GM23338 (cell line): ENCODE measurements at regions not wholly inside any gene's neighbourhood (a gene's known extent, or its start where the extent isn't known, plus 50 kb on each side); places are given as distances from the start of the nearest gene placed in this dataset.

Experiments used
- ATAC-seq: fragments of 200-7000 bp; cut with Tn5 transposase; 3 replicates; pipeline ENCODE4 v1.9.1; 2020
- DNase-seq: peaks from one replicate; pipeline ENCODE4 v3.0.0-alpha.2; 2015; ENCODE audit warnings: low spot score
- H2AFZ ChIP-seq: fragments of 200-600 bp; sonication (generic); 2 replicates; pipeline ENCODE4 v1.8.0; 2016; ENCODE audit warnings: antibody characterized with exemption, mild to moderate bottlenecking, moderate library complexity
- H3F3A ChIP-seq: fragments of 200-600 bp; sonication (generic); replicated peaks from 2 replicates; pipeline ENCODE4 v1.8.0; 2017; ENCODE audit warnings: antibody characterized with exemption, mixed run types, low read depth
- H3K27ac ChIP-seq: fragments of 200-600 bp; sonication (generic); 2 replicates; pipeline ENCODE4 v1.6.1; 2016; ENCODE audit warnings: low read depth
- H3K27me3 ChIP-seq: fragments of 200-600 bp; sonication (generic); 2 replicates; pipeline ENCODE4 v1.8.0; 2016; ENCODE audit warnings: mild to moderate bottlenecking, mixed run types, moderate library complexity; ENCODE audit not compliant: insufficient read depth
- H3K36me3 ChIP-seq: fragments of 200-600 bp; sonication (generic); 2 replicates; pipeline ENCODE4 v1.8.0; 2016; ENCODE audit warnings: mild to moderate bottlenecking; ENCODE audit not compliant: insufficient read depth
- H3K4me1 ChIP-seq: fragments of 200-600 bp; sonication (generic); 2 replicates; pipeline ENCODE4 v1.8.0; 2016; ENCODE audit warnings: mild to moderate bottlenecking, moderate library complexity; ENCODE audit not compliant: insufficient read depth
- H3K4me2 ChIP-seq: fragments of 200-600 bp; sonication (generic); 2 replicates; pipeline ENCODE4 v1.7.1; 2017; ENCODE audit warnings: mixed run types
- H3K4me3 ChIP-seq: fragments of 200-600 bp; sonication (generic); 2 replicates; pipeline ENCODE4 v1.6.1; 2016; ENCODE audit warnings: mixed run types
- H3K79me2 ChIP-seq: fragments of 200-600 bp; sonication (generic); replicated peaks from 2 replicates; pipeline ENCODE4 v1.8.0; 2017; ENCODE audit warnings: mild to moderate bottlenecking; ENCODE audit not compliant: insufficient read depth
- H3K9me2 ChIP-seq: fragments of 200-600 bp; sonication (generic); 2 replicates; pipeline ENCODE4 v1.8.0; 2017; ENCODE audit not compliant: insufficient read depth
- H4K20me1 ChIP-seq: fragments of 200-600 bp; sonication (generic); replicated peaks from 2 replicates; pipeline ENCODE4 v1.8.0; 2017; ENCODE audit warnings: mild to moderate bottlenecking; ENCODE audit not compliant: insufficient read depth
- H3K27ac Mint-ChIP-seq: 2 replicates; pipeline ENCODE4 v1.8.0; 2020; ENCODE audit warnings: inconsistent platforms, mild to moderate bottlenecking, moderate library complexity, mixed read lengths
- H3K27me3 Mint-ChIP-seq: 3 replicates; pipeline ENCODE4 v1.8.0; 2022; ENCODE audit warnings: low read depth, mild to moderate bottlenecking, moderate library complexity, mixed read lengths, inconsistent platforms; ENCODE audit not compliant: insufficient read depth, poor library complexity
- H3K36me3 Mint-ChIP-seq: 3 replicates; pipeline ENCODE4 v1.8.0; 2021; ENCODE audit warnings: low read depth, mild to moderate bottlenecking, inconsistent platforms, moderate library complexity, mixed read lengths
- H3K4me1 Mint-ChIP-seq: 3 replicates; pipeline ENCODE4 v1.8.0; 2020; ENCODE audit warnings: mild to moderate bottlenecking, inconsistent platforms, mixed read lengths
- H3K4me3 Mint-ChIP-seq: 3 replicates; pipeline ENCODE4 v1.8.0; 2021; ENCODE audit warnings: moderate library complexity, mild to moderate bottlenecking, inconsistent platforms, mixed read lengths
- H3K9me3 Mint-ChIP-seq: 3 replicates; pipeline ENCODE4 v1.8.0; 2020; ENCODE audit warnings: moderate library complexity, mild to moderate bottlenecking, inconsistent platforms, mixed read lengths
- CREB1 ChIP-seq: fragments of 250-450 bp; sonication (Bioruptor Pico); IDR thresholded peaks from 2 replicates; pipeline ENCODE4 v1.5.0; 2020; ENCODE audit warnings: low read depth, mild to moderate bottlenecking, moderate library complexity
- CTCF ChIP-seq, 2 experiments: fragments of 200-600 bp in 1 of 2; sonication (generic) in 1 of 2; conservative IDR thresholded peaks; 2 replicates each; pipeline versions ENCODE4 v1.5.1 to v1.6.1; 2016 to 2017; ENCODE audit warnings: antibody characterized with exemption in 2 of 2, low read depth in 2 of 2, mild to moderate bottlenecking in 2 of 2, moderate library complexity in 1 of 2
- EZH2phosphoT487 ChIP-seq: fragments of 200-600 bp; sonication (generic); IDR thresholded peaks from one replicate; pipeline ENCODE4 v1.8.1; 2018; ENCODE audit warnings: antibody characterized with exemption; ENCODE audit not compliant: unreplicated experiment
- JUNB ChIP-seq: IDR thresholded peaks from one replicate; pipeline ENCODE4 v1.6.1; 2016; ENCODE audit warnings: antibody characterized with exemption; ENCODE audit not compliant: unreplicated experiment
- NANOG ChIP-seq: IDR thresholded peaks from 2 replicates; pipeline ENCODE4 v1.6.1; 2016; ENCODE audit warnings: antibody characterized with exemption, borderline replicate concordance
- POLR2AphosphoS5 ChIP-seq: IDR thresholded peaks from 2 replicates; pipeline ENCODE4 v1.6.1; 2016; ENCODE audit warnings: antibody characterized with exemption, low read depth
- REST ChIP-seq: IDR thresholded peaks from one replicate; pipeline ENCODE4 v1.6.1; 2018; ENCODE audit warnings: antibody characterized with exemption; ENCODE audit not compliant: unreplicated experiment
- STAT1 ChIP-seq: IDR thresholded peaks from one replicate; pipeline ENCODE4 v1.6.1; 2016; ENCODE audit warnings: antibody characterized with exemption; ENCODE audit not compliant: unreplicated experiment
- ZNF114 ChIP-seq: fragments of 250-450 bp; sonication (Bioruptor Pico); IDR thresholded peaks from 2 replicates; pipeline ENCODE4 v1.5.0; 2020; ENCODE audit warnings: mild to moderate bottlenecking, moderate library complexity
- ZNF331 ChIP-seq: fragments of 250-450 bp; sonication (Bioruptor Pico); IDR thresholded peaks from 2 replicates; pipeline ENCODE4 v1.5.0; 2020; ENCODE audit warnings: low read depth, mild to moderate bottlenecking, moderate library complexity
- TF ChIP-seq, protein P1 (sequence below): IDR thresholded peaks from 2 replicates; pipeline ENCODE4 v1.6.1; 2016; ENCODE audit warnings: antibody characterized with exemption
- TF ChIP-seq, protein P2 (sequence below): fragments of 250-450 bp; sonication (Bioruptor Pico); IDR thresholded peaks from 2 replicates; pipeline ENCODE4 v1.5.0; 2020; ENCODE audit warnings: mild to moderate bottlenecking, moderate library complexity

DNA sequence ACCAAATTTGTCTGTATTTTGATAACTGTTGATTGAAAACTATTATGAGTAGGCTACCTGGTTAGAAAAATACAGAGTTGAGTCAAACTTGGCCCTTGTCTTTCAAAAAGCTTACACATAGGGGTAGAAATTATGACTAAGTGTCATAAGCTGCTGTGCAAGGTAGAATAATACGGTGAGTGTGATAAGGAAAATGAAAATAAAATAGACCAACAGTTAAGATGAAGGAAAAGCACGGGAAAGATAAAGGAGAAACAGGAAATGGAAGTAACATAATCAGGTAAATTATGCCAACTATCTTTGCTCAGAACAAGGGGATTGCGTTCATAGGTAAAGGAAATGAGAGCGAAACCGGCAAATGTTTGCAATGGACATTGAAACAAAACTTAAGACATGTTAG lies 302.5 kb downstream of the PCDH7 start (continued):
- TF ChIP-seq CTCF (conservative IDR thresholded peaks at IDR 0.05; ENCODE audit: low read depth in 2 of 2) (no peak), EZH2phosphoT487 (no peak), ZNF331 (CRISPR knock-in tag) (no peak), NANOG (no peak)

DNA sequence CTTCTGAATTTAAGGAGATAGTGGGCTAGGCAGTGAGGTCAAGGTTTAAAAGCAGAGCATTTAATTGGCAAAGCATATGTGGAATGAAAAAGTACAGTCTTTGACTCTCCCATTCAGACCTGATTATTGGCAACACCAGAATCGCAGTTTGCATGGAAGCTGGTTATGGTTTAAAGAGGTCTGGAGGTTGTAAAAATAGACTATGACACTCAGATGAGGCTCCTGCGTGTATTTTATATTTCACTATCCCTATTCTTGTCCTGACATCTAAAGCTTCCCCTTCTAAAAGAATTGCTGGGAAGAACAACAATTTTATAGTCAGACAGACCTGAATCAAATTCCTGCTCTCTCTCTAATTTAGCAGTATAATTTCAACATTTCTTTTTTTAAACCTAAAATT lies 302.9 kb downstream of the PCDH7 start:
- H3K27me3 ChIP-seq = no peaks in the 10 kb centered on the region
- no peak overlapping the region for H3K4me2 ChIP-seq
- no peak overlapping the region for H3K27ac ChIP-seq
- H3K27ac Mint-ChIP-seq = no peak overlapping the region
- H4K20me1 ChIP-seq = no peaks in the 10 kb centered on the region
- no peaks in the 10 kb centered on the region for H3K4me1 Mint-ChIP-seq
- H3K36me3 Mint-ChIP-seq = no peaks in the 10 kb centered on the region
- H3K36me3 ChIP-seq = no peaks in the 10 kb centered on the region
- no peak overlapping the region for H3K4me3 Mint-ChIP-seq
- no peaks in the 10 kb centered on the region for H3F3A ChIP-seq
- H3K27me3 Mint-ChIP-seq = no peaks in the 10 kb centered on the region
- H2AFZ ChIP-seq = no peak overlapping the region
- H3K9me2 ChIP-seq = no peaks in the 10 kb centered on the region
- no peak for ATAC-seq
- no peaks in the 10 kb centered on the region for H3K9me3 Mint-ChIP-seq
- H3K79me2 ChIP-seq = no peaks in the 10 kb centered on the region
- no peak overlapping the region for H3K4me3 ChIP-seq
- DNase-seq = no peak
- H3K4me1 ChIP-seq = peaks cover 4% of the 10 kb centered on the region; the same call in 1 of the 2 replicates
- no peak for TF ChIP-seq CREB1 (CRISPR knock-in tag)
- TF ChIP-seq, protein P1, sequence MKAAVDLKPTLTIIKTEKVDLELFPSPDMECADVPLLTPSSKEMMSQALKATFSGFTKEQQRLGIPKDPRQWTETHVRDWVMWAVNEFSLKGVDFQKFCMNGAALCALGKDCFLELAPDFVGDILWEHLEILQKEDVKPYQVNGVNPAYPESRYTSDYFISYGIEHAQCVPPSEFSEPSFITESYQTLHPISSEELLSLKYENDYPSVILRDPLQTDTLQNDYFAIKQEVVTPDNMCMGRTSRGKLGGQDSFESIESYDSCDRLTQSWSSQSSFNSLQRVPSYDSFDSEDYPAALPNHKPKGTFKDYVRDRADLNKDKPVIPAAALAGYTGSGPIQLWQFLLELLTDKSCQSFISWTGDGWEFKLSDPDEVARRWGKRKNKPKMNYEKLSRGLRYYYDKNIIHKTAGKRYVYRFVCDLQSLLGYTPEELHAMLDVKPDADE = no peak
- TF ChIP-seq STAT1 = no peak
- no peak for TF ChIP-seq JUNB
- TF ChIP-seq ZNF331 (CRISPR knock-in tag) = no peak
- TF ChIP-seq NANOG = no peak
- TF ChIP-seq, protein P2, sequence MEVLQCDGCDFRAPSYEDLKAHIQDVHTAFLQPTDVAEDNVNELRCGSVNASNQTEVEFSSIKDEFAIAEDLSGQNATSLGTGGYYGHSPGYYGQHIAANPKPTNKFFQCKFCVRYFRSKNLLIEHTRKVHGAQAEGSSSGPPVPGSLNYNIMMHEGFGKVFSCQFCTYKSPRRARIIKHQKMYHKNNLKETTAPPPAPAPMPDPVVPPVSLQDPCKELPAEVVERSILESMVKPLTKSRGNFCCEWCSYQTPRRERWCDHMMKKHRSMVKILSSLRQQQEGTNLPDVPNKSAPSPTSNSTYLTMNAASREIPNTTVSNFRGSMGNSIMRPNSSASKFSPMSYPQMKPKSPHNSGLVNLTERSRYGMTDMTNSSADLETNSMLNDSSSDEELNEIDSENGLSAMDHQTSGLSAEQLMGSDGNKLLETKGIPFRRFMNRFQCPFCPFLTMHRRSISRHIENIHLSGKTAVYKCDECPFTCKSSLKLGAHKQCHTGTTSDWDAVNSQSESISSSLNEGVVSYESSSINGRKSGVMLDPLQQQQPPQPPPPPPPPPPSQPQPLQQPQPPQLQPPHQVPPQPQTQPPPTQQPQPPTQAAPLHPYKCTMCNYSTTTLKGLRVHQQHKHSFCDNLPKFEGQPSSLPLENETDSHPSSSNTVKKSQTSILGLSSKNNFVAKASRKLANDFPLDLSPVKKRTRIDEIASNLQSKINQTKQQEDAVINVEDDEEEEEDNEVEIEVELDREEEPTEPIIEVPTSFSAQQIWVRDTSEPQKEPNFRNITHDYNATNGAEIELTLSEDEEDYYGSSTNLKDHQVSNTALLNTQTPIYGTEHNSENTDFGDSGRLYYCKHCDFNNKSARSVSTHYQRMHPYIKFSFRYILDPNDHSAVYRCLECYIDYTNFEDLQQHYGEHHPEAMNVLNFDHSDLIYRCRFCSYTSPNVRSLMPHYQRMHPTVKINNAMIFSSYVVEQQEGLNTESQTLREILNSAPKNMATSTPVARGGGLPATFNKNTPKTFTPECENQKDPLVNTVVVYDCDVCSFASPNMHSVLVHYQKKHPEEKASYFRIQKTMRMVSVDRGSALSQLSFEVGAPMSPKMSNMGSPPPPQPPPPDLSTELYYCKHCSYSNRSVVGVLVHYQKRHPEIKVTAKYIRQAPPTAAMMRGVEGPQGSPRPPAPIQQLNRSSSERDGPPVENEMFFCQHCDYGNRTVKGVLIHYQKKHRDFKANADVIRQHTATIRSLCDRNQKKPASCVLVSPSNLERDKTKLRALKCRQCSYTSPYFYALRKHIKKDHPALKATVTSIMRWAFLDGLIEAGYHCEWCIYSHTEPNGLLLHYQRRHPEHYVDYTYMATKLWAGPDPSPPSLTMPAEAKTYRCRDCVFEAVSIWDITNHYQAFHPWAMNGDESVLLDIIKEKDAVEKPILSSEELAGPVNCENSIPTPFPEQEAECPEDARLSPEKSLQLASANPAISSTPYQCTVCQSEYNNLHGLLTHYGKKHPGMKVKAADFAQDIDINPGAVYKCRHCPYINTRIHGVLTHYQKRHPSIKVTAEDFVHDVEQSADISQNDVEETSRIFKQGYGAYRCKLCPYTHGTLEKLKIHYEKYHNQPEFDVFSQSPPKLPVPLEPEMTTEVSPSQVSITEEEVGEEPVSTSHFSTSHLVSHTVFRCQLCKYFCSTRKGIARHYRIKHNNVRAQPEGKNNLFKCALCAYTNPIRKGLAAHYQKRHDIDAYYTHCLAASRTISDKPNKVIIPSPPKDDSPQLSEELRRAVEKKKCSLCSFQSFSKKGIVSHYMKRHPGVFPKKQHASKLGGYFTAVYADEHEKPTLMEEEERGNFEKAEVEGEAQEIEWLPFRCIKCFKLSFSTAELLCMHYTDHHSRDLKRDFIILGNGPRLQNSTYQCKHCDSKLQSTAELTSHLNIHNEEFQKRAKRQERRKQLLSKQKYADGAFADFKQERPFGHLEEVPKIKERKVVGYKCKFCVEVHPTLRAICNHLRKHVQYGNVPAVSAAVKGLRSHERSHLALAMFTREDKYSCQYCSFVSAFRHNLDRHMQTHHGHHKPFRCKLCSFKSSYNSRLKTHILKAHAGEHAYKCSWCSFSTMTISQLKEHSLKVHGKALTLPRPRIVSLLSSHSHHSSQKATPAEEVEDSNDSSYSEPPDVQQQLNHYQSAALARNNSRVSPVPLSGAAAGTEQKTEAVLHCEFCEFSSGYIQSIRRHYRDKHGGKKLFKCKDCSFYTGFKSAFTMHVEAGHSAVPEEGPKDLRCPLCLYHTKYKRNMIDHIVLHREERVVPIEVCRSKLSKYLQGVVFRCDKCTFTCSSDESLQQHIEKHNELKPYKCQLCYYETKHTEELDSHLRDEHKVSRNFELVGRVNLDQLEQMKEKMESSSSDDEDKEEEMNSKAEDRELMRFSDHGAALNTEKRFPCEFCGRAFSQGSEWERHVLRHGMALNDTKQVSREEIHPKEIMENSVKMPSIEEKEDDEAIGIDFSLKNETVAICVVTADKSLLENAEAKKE (CRISPR knock-in tag) = no peak
- no peak for TF ChIP-seq ZNF114
- TF ChIP-seq POLR2AphosphoS5 = no peak
- no peak for TF ChIP-seq REST
